Natural killer cell (primary cell): ENCODE measurements at regions not wholly inside any gene's neighbourhood (a gene's known extent, or its start where the extent isn't known, plus 50 kb on each side); places are given as distances from the start of the nearest gene placed in this dataset.

ENCODE experiments used
- ATAC-seq, 3 donors: fragments of 150-1000 bp in 2 of 3; fragments of 200-7000 bp in 1 of 3; cut with Tn5 transposase; 1 replicate in 1 of 3; 2 replicates in 2 of 3; pipeline ENCODE4 v1.10.0; 2021; ENCODE audit warnings: mild to moderate bottlenecking in 2 of 3, moderate library complexity in 2 of 3
- DNase-seq, 2 donors: peaks; one replicate each; pipeline versions ENCODE4 v3.0.0 to v3.0.0-alpha.2; 2013 to 2021; ENCODE audit warnings: mixed read lengths in 1 of 2
- H3K27ac ChIP-seq: one replicate; pipeline ENCODE4 v1.5.1; 2013; ENCODE audit warnings: mild to moderate bottlenecking, low read length
- H3K27me3 ChIP-seq: one replicate; pipeline ENCODE4 v1.6.1; 2013; ENCODE audit warnings: low read length; ENCODE audit not compliant: control insufficient read depth, insufficient read depth
- H3K36me3 ChIP-seq: one replicate; pipeline ENCODE4 v1.6.1; 2013; ENCODE audit warnings: low read length; ENCODE audit not compliant: control insufficient read depth, insufficient read depth
- H3K4me1 ChIP-seq: one replicate; pipeline ENCODE4 v1.6.1; 2013; ENCODE audit warnings: low read length; ENCODE audit not compliant: control insufficient read depth, insufficient read depth
- H3K4me3 ChIP-seq: one replicate; pipeline ENCODE4 v1.5.1; 2013; ENCODE audit warnings: low read length
- H3K9me3 ChIP-seq: one replicate; pipeline ENCODE4 v1.6.1; 2013; ENCODE audit warnings: low read length; ENCODE audit not compliant: control insufficient read depth, insufficient read depth
- H3K27ac Mint-ChIP-seq, 2 donors: one replicate each; pipeline ENCODE4 v1.8.0; 2022; ENCODE audit warnings: mild to moderate bottlenecking in 2 of 2, mixed read lengths in 2 of 2, moderate library complexity in 1 of 2
- H3K27me3 Mint-ChIP-seq, 2 donors: one replicate each; pipeline ENCODE4 v1.8.0; 2022; ENCODE audit warnings: low read depth in 2 of 2, mixed read lengths in 2 of 2
- H3K36me3 Mint-ChIP-seq: one replicate; pipeline ENCODE4 v1.8.0; 2022; ENCODE audit warnings: mixed read lengths
- H3K4me1 Mint-ChIP-seq, 2 donors: one replicate each; pipeline ENCODE4 v1.8.0; 2022; ENCODE audit warnings: mixed read lengths in 2 of 2
- H3K4me3 Mint-ChIP-seq: one replicate; pipeline ENCODE4 v1.8.0; 2022; ENCODE audit warnings: mild to moderate bottlenecking, moderate library complexity, mixed read lengths
- H3K9me3 Mint-ChIP-seq, 2 donors: one replicate each; pipeline ENCODE4 v1.8.0; 2022; ENCODE audit warnings: mixed read lengths in 2 of 2
- WGBS: methylation state at CpG from one replicate; pipeline ENCODE4 v1.1.7; 2013; ENCODE audit warnings: missing lambda C conversion rate; ENCODE audit not compliant: insufficient coverage; 5-methylcytosine and 5-hydroxymethylcytosine counted together
- intact Hi-C: fragments of 100-400 bp; cut with micrococcal nuclease; formaldehyde crosslinking; loops from one replicate; pipeline ENCODE4 v1.14.2; 2022
- TF ChIP-seq, protein P1 (sequence below): fragments of 200-600 bp; IDR thresholded peaks from one replicate; pipeline ENCODE4 v1.8.0; 2022; ENCODE audit warnings: antibody characterized with exemption

DNA sequence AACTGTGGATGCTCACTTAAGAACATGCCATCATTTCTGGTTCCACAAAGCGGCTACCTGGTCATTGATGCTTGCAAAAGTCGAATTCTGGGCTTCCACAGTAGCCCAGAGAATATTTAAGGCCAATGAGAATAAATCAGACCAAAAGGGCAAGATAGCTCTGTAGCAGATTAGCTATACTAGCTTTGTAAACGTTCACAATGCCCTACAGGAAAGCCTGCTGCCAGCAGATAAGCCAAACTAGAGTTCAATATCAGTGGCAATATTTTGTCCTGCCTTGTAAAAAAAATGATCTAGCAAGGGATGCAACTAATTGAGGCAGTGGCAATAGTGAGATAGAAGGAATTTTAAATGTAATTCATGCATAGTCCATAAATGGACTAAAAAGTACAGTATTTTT lies 387.7 kb upstream of the TEX13C start:
- TF ChIP-seq, protein P1, sequence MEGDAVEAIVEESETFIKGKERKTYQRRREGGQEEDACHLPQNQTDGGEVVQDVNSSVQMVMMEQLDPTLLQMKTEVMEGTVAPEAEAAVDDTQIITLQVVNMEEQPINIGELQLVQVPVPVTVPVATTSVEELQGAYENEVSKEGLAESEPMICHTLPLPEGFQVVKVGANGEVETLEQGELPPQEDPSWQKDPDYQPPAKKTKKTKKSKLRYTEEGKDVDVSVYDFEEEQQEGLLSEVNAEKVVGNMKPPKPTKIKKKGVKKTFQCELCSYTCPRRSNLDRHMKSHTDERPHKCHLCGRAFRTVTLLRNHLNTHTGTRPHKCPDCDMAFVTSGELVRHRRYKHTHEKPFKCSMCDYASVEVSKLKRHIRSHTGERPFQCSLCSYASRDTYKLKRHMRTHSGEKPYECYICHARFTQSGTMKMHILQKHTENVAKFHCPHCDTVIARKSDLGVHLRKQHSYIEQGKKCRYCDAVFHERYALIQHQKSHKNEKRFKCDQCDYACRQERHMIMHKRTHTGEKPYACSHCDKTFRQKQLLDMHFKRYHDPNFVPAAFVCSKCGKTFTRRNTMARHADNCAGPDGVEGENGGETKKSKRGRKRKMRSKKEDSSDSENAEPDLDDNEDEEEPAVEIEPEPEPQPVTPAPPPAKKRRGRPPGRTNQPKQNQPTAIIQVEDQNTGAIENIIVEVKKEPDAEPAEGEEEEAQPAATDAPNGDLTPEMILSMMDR = no peak
- H3K4me3 Mint-ChIP-seq = no peak overlapping the region
- Histone ChIP-seq H3K27me3 (no peaks in the 10 kb centered on the region), H3K4me1 (no peaks in the 10 kb centered on the region), H3K27ac (no peak overlapping the region), H3K9me3 (no peaks in the 10 kb centered on the region), H3K36me3 (no peaks in the 10 kb centered on the region), H3K4me3 (no peak overlapping the region)
- intact Hi-C loops = no loop called here
- no peaks in the 10 kb centered on the region for H3K36me3 Mint-ChIP-seq
- DNase-seq = no peak
- no peak for ATAC-seq
- H3K9me3 Mint-ChIP-seq = no peaks in the 10 kb centered on the region
- H3K4me1 Mint-ChIP-seq = no peaks in the 10 kb centered on the region
- 28% methylated on average over 3 of the region's 3 CpGs for WGBS
- no peak overlapping the region for H3K27ac Mint-ChIP-seq
- peaks cover 15 to 28% of the 10 kb centered on the region in 2 donors for H3K27me3 Mint-ChIP-seq

DNA sequence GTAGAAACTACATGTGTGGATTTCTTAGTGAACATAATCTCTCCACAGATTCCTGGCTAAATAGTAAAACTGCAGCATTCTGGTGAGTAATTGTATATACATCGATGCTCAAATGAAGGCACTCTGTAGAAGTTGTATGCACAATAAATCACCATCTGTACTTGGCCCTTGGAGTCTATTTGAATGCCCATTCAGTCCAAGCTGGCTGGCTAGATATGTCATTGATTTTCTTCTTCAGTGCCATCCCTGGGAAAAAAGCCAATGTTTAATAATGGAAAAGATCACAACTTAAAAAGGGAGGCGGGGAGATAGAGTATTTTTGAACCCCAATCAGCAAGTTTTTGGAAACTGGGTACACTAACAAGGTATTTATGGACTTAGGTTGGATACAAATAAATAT lies 381.0 kb upstream of the TEX13C start:
- peaks cover 8 to 12% of the 10 kb centered on the region in 2 donors for H3K27me3 Mint-ChIP-seq
- H3K9me3 Mint-ChIP-seq = no peaks in the 10 kb centered on the region
- no peaks in the 10 kb centered on the region for H3K4me1 Mint-ChIP-seq
- ATAC-seq (no peak), DNase-seq (no peak)
- H3K4me3 Mint-ChIP-seq = no peak overlapping the region
- H3K36me3 Mint-ChIP-seq = no peaks in the 10 kb centered on the region
- H3K4me3 ChIP-seq = no peak overlapping the region
- no peaks in the 10 kb centered on the region for H3K9me3 ChIP-seq
- no peaks in the 10 kb centered on the region for H3K27me3 ChIP-seq
- TF ChIP-seq, protein P1 = no peak
- no peak overlapping the region for H3K27ac Mint-ChIP-seq
- H3K36me3 ChIP-seq = no peaks in the 10 kb centered on the region
- no peaks in the 10 kb centered on the region for H3K4me1 ChIP-seq
- intact Hi-C loops = no loop called here
- H3K27ac ChIP-seq = no peak overlapping the region
- 75% methylated on average over 1 of the region's 2 CpGs for WGBS

DNA sequence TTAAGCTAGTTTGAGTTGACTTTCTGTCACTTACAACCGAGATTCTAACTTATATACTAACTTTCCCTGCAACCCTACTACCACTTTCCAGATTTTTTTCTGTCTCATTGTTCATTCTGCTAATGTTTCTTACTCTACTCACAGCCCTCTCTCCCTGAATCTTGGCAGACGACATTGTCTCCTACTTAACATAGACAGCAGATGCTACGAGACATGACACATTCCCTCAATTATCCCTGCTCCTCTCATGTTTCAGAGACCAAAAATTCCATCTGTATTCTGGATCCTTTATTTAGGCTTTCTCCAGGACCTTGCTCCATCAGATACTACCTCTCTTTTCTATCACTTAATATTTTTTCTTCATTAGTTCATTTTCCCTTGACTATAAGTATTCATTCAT lies 379.1 kb upstream of the TEX13C start:
- H3K27ac Mint-ChIP-seq = no peak overlapping the region
- intact Hi-C loops = no loop called here
- no peaks in the 10 kb centered on the region for H3K9me3 Mint-ChIP-seq
- no peaks in the 10 kb centered on the region for H3K4me1 Mint-ChIP-seq
- WGBS = 75% methylated on average over 3 of the region's 3 CpGs
- no peak overlapping the region for H3K4me3 ChIP-seq
- no peaks in the 10 kb centered on the region for H3K9me3 ChIP-seq
- no peak overlapping the region for H3K27ac ChIP-seq
- H3K27me3 Mint-ChIP-seq = peaks cover 5 to 10% of the 10 kb centered on the region in 2 donors
- no peaks in the 10 kb centered on the region for H3K36me3 ChIP-seq
- ATAC-seq (no peak), DNase-seq (no peak)
- H3K4me3 Mint-ChIP-seq = no peak overlapping the region
- TF ChIP-seq, protein P1 = no peak
- no peaks in the 10 kb centered on the region for H3K27me3 ChIP-seq
- H3K36me3 Mint-ChIP-seq = no peaks in the 10 kb centered on the region
- no peaks in the 10 kb centered on the region for H3K4me1 ChIP-seq

DNA sequence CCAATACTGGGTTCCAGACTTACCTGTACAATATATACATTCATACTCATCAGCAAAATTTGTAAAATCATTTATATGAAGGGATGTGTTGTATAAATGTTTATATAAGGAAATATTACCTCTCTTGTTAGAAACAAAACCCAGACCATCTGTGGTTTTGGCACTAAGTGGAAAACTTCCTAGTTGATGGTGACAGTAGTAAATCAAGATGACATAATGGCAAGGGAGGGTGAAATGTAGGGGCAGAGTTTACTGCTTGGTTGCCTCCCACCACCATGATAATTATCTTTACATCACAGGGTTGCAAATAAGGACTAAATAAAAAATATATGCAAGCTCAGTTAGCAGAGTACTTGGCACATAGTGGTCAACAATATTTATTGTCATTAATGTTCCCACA lies 365.3 kb upstream of the TEX13C start:
- Histone ChIP-seq H3K4me3 (no peak overlapping the region), H3K27me3 (no peaks in the 10 kb centered on the region), H3K36me3 (no peaks in the 10 kb centered on the region), H3K9me3 (no peaks in the 10 kb centered on the region), H3K4me1 (no peaks in the 10 kb centered on the region), H3K27ac (no peak overlapping the region)
- Mint-ChIP-seq H3K36me3 (no peaks in the 10 kb centered on the region), H3K27ac (no peak overlapping the region), H3K4me3 (no peak overlapping the region), H3K27me3 (peaks cover 12 to 20% of the 10 kb centered on the region in 2 donors), H3K9me3 (no peaks in the 10 kb centered on the region), H3K4me1 (no peaks in the 10 kb centered on the region)
- ATAC-seq (no peak), DNase-seq (no peak)
- TF ChIP-seq, protein P1 = no peak
- intact Hi-C loops = no loop called here
